Panc1 (cell line): ENCODE measurements at regions not wholly inside any gene's neighbourhood (a gene's known extent, or its start where the extent isn't known, plus 50 kb on each side); places are given as distances from the start of the nearest gene placed in this dataset.

Source experiments
- ATAC-seq: fragments of 200-7000 bp; cut with Tn5 transposase; 2 replicates; pipeline ENCODE4 v1.9.1; 2020; ENCODE audit warnings: mild to moderate bottlenecking, moderate library complexity
- BruUV-seq: library from RNA; stranded (reverse); fragments of 400-500 nt; replicated peaks from 2 replicates; lab custom pipeline; 2021; lab: Mats Ljungman, UMichigan
- CTCF ChIA-PET: fragments of 300-600 bp; sonication (Branson Sonifier 250); formaldehyde crosslinking; loops from one replicate; lab custom pipeline; 2022; ENCODE audit warnings: antibody characterized with exemption; lab: Charles Lee
- POLR2A ChIA-PET: fragments of 300-600 bp; sonication (Branson Sonifier 250); formaldehyde crosslinking; loops from one replicate; lab custom pipeline; 2022; ENCODE audit warnings: antibody characterized with exemption; lab: Charles Lee
- DNase-seq: peaks from one replicate; pipeline ENCODE4 v3.0.0-alpha.2; 2010; ENCODE audit warnings: low read depth, low spot score
- H3K27ac ChIP-seq: 2 replicates; pipeline ENCODE4 v1.5.1; 2011; ENCODE audit warnings: mild to moderate bottlenecking, low read length, inconsistent platforms
- H3K27me3 ChIP-seq: fragments of 200-500 bp; sonication (Bioruptor generic); 2 replicates; pipeline ENCODE4 v1.6.0; 2014; ENCODE audit warnings: low read length, inconsistent platforms; ENCODE audit not compliant: control insufficient read depth, insufficient read depth
- H3K36me3 ChIP-seq: fragments of 200-500 bp; sonication (Bioruptor generic); 2 replicates; pipeline ENCODE4 v1.5.1; 2014; ENCODE audit warnings: inconsistent platforms, mild to moderate bottlenecking, low read length, moderate library complexity; ENCODE audit not compliant: control insufficient read depth, insufficient read depth
- H3K4me1 ChIP-seq: 2 replicates; pipeline ENCODE4 v1.5.1; 2011; ENCODE audit warnings: inconsistent platforms, mild to moderate bottlenecking, low read length, moderate library complexity; ENCODE audit not compliant: control insufficient read depth, insufficient read depth
- H3K4me3 ChIP-seq, 2 experiments: 2 replicates each; pipeline ENCODE4 v1.5.1; 2011 to 2012; ENCODE audit warnings: low read depth in 2 of 2, low read length in 2 of 2, mild to moderate bottlenecking in 2 of 2, inconsistent platforms in 1 of 2, moderate library complexity in 1 of 2
- H3K9me3 ChIP-seq: fragments of 200-500 bp; sonication (Bioruptor generic); 2 replicates; pipeline ENCODE4 v1.5.1; 2014; ENCODE audit warnings: low read depth, mild to moderate bottlenecking, inconsistent platforms, low read length, moderate library complexity; ENCODE audit not compliant: control insufficient read depth, insufficient read depth
- POLR2AphosphoS5 ChIP-seq: IDR thresholded peaks from 2 replicates; pipeline ENCODE4 v1.6.1; 2012; ENCODE audit warnings: mild to moderate bottlenecking, low read depth, low read length, moderate library complexity
- SIN3A ChIP-seq: IDR thresholded peaks from 2 replicates; pipeline ENCODE4 v1.6.1; 2012; ENCODE audit warnings: low read depth, mild to moderate bottlenecking, low read length, moderate library complexity, borderline replicate concordance; ENCODE audit not compliant: insufficient read depth
- TCF7L2 ChIP-seq: IDR thresholded peaks from 2 replicates; pipeline ENCODE4 v1.6.1; 2011; ENCODE audit warnings: mild to moderate bottlenecking, low read depth, low read length, inconsistent platforms
- in situ Hi-C: cut with HindIII; loops from 2 replicates; pipeline ENCODE4 v1.10.0; 2016; ENCODE audit warnings: low sequenced_read_pairs, low pct_unique_long_range_greater_than_20kb
- intact Hi-C: fragments of 100-400 bp; cut with micrococcal nuclease; formaldehyde crosslinking; loops from one replicate; pipeline ENCODE4 v1.10.0; 2022; ENCODE audit not compliant: unreplicated experiment
- TF ChIP-seq, protein P1 (sequence below): fragments of 450-650 bp; IDR thresholded peaks from 2 replicates; pipeline ENCODE4 v1.5.1; 2017; ENCODE audit warnings: mild to moderate bottlenecking
- TF ChIP-seq, protein P2 (sequence below), 2 experiments: IDR thresholded peaks; 2 replicates each; pipeline ENCODE4 v1.6.1; 2011 to 2012; ENCODE audit warnings: low read depth in 2 of 2, control low read depth in 1 of 2, low read length in 1 of 2, mild to moderate bottlenecking in 1 of 2, moderate library complexity in 1 of 2; ENCODE audit not compliant: insufficient read depth in 1 of 2

DNA sequence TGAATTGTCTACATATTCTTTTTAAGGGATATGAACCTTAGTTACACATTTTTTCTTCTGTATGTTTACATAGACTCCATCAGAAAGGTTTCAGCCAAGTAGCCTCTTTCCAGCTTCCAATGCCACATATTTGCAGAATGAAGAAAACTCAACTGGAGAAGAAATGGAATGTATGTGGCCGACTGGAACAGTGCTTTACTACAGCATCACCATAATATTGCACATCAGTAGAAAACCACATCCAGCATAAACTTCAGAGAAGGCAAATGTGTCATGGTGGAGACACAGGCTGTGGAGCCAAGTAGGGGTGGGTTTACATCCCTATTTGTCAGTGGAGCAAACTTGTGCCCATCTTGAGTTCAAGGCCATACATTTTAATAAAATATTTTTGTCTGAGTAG is 204.8 kb upstream of the LDB2 start:
- H3K27ac ChIP-seq, result no peak overlapping the region
- TF ChIP-seq, protein P1, sequence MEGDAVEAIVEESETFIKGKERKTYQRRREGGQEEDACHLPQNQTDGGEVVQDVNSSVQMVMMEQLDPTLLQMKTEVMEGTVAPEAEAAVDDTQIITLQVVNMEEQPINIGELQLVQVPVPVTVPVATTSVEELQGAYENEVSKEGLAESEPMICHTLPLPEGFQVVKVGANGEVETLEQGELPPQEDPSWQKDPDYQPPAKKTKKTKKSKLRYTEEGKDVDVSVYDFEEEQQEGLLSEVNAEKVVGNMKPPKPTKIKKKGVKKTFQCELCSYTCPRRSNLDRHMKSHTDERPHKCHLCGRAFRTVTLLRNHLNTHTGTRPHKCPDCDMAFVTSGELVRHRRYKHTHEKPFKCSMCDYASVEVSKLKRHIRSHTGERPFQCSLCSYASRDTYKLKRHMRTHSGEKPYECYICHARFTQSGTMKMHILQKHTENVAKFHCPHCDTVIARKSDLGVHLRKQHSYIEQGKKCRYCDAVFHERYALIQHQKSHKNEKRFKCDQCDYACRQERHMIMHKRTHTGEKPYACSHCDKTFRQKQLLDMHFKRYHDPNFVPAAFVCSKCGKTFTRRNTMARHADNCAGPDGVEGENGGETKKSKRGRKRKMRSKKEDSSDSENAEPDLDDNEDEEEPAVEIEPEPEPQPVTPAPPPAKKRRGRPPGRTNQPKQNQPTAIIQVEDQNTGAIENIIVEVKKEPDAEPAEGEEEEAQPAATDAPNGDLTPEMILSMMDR, result no peak
- TF ChIP-seq, protein P2, sequence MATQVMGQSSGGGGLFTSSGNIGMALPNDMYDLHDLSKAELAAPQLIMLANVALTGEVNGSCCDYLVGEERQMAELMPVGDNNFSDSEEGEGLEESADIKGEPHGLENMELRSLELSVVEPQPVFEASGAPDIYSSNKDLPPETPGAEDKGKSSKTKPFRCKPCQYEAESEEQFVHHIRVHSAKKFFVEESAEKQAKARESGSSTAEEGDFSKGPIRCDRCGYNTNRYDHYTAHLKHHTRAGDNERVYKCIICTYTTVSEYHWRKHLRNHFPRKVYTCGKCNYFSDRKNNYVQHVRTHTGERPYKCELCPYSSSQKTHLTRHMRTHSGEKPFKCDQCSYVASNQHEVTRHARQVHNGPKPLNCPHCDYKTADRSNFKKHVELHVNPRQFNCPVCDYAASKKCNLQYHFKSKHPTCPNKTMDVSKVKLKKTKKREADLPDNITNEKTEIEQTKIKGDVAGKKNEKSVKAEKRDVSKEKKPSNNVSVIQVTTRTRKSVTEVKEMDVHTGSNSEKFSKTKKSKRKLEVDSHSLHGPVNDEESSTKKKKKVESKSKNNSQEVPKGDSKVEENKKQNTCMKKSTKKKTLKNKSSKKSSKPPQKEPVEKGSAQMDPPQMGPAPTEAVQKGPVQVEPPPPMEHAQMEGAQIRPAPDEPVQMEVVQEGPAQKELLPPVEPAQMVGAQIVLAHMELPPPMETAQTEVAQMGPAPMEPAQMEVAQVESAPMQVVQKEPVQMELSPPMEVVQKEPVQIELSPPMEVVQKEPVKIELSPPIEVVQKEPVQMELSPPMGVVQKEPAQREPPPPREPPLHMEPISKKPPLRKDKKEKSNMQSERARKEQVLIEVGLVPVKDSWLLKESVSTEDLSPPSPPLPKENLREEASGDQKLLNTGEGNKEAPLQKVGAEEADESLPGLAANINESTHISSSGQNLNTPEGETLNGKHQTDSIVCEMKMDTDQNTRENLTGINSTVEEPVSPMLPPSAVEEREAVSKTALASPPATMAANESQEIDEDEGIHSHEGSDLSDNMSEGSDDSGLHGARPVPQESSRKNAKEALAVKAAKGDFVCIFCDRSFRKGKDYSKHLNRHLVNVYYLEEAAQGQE (IDR thresholded peaks at IDR 0.05; ENCODE audit: insufficient read depth in 1 of 2, low read depth in 2 of 2, low read length in 1 of 2), result no peak
- TF ChIP-seq SIN3A (no peak), TCF7L2 (no peak), POLR2AphosphoS5 (no peak)
- in situ Hi-C loops, result no loop called here

DNA sequence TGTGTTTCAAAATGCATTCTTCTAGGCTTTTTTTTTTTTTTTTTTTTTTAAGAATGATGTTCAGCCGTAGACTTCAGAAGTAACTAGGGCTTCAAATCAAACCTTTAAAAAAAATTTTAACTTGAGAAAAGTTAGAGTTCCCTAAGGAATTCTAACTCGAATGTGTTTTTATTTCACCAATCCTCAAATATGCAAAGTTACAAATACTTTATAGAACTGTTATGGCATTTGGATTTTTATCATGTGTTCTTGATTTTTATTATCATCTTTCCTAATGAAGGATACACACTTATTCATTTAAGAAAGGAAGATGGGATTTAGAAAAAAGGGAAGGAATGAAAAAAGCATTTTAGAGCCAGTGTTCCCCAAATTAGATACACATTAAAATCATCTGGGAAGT is 200.6 kb upstream of the LDB2 start:
- DNase-seq (no peak), ATAC-seq (no peak)
- ChIA-PET CTCF (no interaction called here), POLR2A (no interaction called here)
- no peaks in the 10 kb centered on the region for H3K36me3 ChIP-seq
- no peaks in the 10 kb centered on the region for H3K4me1 ChIP-seq
- no peaks in the 10 kb centered on the region for H3K27me3 ChIP-seq
- intact Hi-C loops (no loop called here), in situ Hi-C loops (no loop called here)
- H3K27ac ChIP-seq, result no peak overlapping the region
- no peak overlapping the region for H3K4me3 ChIP-seq
- H3K9me3 ChIP-seq, result no peaks in the 10 kb centered on the region
- BruUV-seq, result no TSS peak
- TF ChIP-seq POLR2AphosphoS5 (no peak), SIN3A (no peak), TCF7L2 (no peak)
- TF ChIP-seq, protein P1, result no peak
- TF ChIP-seq, protein P2 (IDR thresholded peaks at IDR 0.05; ENCODE audit: insufficient read depth in 1 of 2, low read depth in 2 of 2, low read length in 1 of 2), result no peak

More for the DNA sequence above, 204.8 kb upstream of the LDB2 start:
- DNase-seq (no peak), ATAC-seq (no peak)
- BruUV-seq, result no TSS peak
- Histone ChIP-seq H3K27me3 (no peaks in the 10 kb centered on the region), H3K4me3 (no peak overlapping the region), H3K9me3 (no peaks in the 10 kb centered on the region), H3K36me3 (no peaks in the 10 kb centered on the region), H3K4me1 (no peaks in the 10 kb centered on the region)
- intact Hi-C loops, result no loop called here
- POLR2A ChIA-PET, result no interaction called here
- CTCF ChIA-PET, result no interaction called here
